ENCODE measurements at regions not wholly inside any gene's neighbourhood (a gene's known extent, or its start where the extent isn't known, plus 50 kb on each side); places are given as distances from the start of the nearest gene placed in this dataset.

- Histone ChIP-seq H3K27ac (ENCODE audit: low read depth, low read length) (no peak overlapping the region), H3K4me1 (ENCODE audit: insufficient read depth, low read length) (no peaks in the 10 kb centered on the region), H3K36me3 (ENCODE audit: insufficient read depth, low read length) (no peaks in the 10 kb centered on the region), H3K9ac (ENCODE audit: low read length) (no peak overlapping the region), H3K79me2 (ENCODE audit: insufficient read depth, low read length) (no peaks in the 10 kb centered on the region), H2AFZ (ENCODE audit: low read depth, low read length) (no peak overlapping the region), H4K20me1 (ENCODE audit: insufficient read depth, low read length) (no peaks in the 10 kb centered on the region), H3K9me3 (ENCODE audit: insufficient read depth, low read depth, low read length) (no peaks in the 10 kb centered on the region), H3K27me3 (ENCODE audit: insufficient read depth, low read length) (no peaks in the 10 kb centered on the region), H3K4me2 (ENCODE audit: low read length) (no peak overlapping the region), H3K4me3 (ENCODE audit: insufficient read depth, low read depth, low read length) (no peak overlapping the region)
- TF ChIP-seq, protein P1, sequence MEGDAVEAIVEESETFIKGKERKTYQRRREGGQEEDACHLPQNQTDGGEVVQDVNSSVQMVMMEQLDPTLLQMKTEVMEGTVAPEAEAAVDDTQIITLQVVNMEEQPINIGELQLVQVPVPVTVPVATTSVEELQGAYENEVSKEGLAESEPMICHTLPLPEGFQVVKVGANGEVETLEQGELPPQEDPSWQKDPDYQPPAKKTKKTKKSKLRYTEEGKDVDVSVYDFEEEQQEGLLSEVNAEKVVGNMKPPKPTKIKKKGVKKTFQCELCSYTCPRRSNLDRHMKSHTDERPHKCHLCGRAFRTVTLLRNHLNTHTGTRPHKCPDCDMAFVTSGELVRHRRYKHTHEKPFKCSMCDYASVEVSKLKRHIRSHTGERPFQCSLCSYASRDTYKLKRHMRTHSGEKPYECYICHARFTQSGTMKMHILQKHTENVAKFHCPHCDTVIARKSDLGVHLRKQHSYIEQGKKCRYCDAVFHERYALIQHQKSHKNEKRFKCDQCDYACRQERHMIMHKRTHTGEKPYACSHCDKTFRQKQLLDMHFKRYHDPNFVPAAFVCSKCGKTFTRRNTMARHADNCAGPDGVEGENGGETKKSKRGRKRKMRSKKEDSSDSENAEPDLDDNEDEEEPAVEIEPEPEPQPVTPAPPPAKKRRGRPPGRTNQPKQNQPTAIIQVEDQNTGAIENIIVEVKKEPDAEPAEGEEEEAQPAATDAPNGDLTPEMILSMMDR (IDR thresholded peaks at IDR 0.05; ENCODE audit: insufficient read depth, low read depth, low read length): no peak
- TF ChIP-seq EZH2 (IDR thresholded peaks at IDR 0.05; ENCODE audit: insufficient read depth, low read length): no peak
- H3K4me1 Mint-ChIP-seq (ENCODE audit: low read depth, unreplicated experiment): no peaks in the 10 kb centered on the region
- FAIRE-seq: no peak
- H3K36me3 Mint-ChIP-seq (ENCODE audit: low read depth, unreplicated experiment): no peaks in the 10 kb centered on the region
- no peaks in the 10 kb centered on the region for H3K9me3 Mint-ChIP-seq (ENCODE audit: unreplicated experiment)
- H3K27ac Mint-ChIP-seq (ENCODE audit: unreplicated experiment): no peak overlapping the region
- H3K4me3 Mint-ChIP-seq (ENCODE audit: unreplicated experiment): no peak overlapping the region
- no peak for DNase-seq (ENCODE audit: low read depth)
- H3K27me3 Mint-ChIP-seq (ENCODE audit: low read depth, unreplicated experiment): peaks cover 8% of the 10 kb centered on the region
Observed at GRCh38 chr15:29990035-29990434, 92.7 kb upstream of the GOLGA8J start.

DNA sequence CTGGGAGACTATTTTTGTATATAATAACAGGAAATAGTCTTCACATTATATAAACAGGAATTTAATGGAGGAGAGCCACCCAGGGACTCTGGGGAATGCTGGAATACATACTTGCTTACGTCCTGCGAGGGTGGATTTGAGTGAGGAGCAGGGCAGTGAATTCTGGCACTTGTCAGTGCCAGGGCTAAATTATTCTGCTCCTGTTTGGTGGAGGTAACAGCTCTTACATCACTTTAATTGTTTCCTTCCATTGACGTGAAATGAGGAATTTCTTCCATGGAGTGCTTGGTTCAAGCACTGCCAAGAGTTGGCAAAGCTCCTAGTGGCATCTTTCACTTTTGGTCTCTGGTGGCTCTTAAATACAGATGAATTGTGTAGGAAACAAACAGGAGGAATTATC, 94.1 kb upstream of the GOLGA8J start:
- H3K27ac Mint-ChIP-seq (ENCODE audit: unreplicated experiment): no peak overlapping the region
- no peak overlapping the region for H2AFZ ChIP-seq (ENCODE audit: low read depth, low read length)
- no peaks in the 10 kb centered on the region for H4K20me1 ChIP-seq (ENCODE audit: insufficient read depth, low read length)
- no peaks in the 10 kb centered on the region for H3K36me3 Mint-ChIP-seq (ENCODE audit: low read depth, unreplicated experiment)
- H3K36me3 ChIP-seq (ENCODE audit: insufficient read depth, low read length): no peaks in the 10 kb centered on the region
- no peaks in the 10 kb centered on the region for H3K4me1 ChIP-seq (ENCODE audit: insufficient read depth, low read length)
- peaks cover 5% of the 10 kb centered on the region for H3K27me3 Mint-ChIP-seq (ENCODE audit: low read depth, unreplicated experiment)
- H3K9ac ChIP-seq (ENCODE audit: low read length): no peak overlapping the region
- TF ChIP-seq, protein P1 (IDR thresholded peaks at IDR 0.05; ENCODE audit: insufficient read depth, low read depth, low read length): no peak
- no peak overlapping the region for H3K27ac ChIP-seq (ENCODE audit: low read depth, low read length)
- H3K27me3 ChIP-seq (ENCODE audit: insufficient read depth, low read length): no peaks in the 10 kb centered on the region
- no peaks in the 10 kb centered on the region for H3K9me3 ChIP-seq (ENCODE audit: insufficient read depth, low read depth, low read length)
- no peaks in the 10 kb centered on the region for H3K4me1 Mint-ChIP-seq (ENCODE audit: low read depth, unreplicated experiment)
- FAIRE-seq: no peak
- peak overlapping the region; percentile 1 for H3K4me2 ChIP-seq (ENCODE audit: low read length)
- no peaks in the 10 kb centered on the region for H3K9me3 Mint-ChIP-seq (ENCODE audit: unreplicated experiment)
- DNase-seq (ENCODE audit: low read depth): peak; percentile 19
- H3K4me3 ChIP-seq (ENCODE audit: insufficient read depth, low read depth, low read length): no peak overlapping the region
- no peaks in the 10 kb centered on the region for H3K79me2 ChIP-seq (ENCODE audit: insufficient read depth, low read length)
- H3K4me3 Mint-ChIP-seq (ENCODE audit: unreplicated experiment): no peak overlapping the region

- no peak overlapping the region for H3K4me3 Mint-ChIP-seq (ENCODE audit: unreplicated experiment)
- H3K27me3 Mint-ChIP-seq (ENCODE audit: low read depth, unreplicated experiment): peaks cover 3% of the 10 kb centered on the region
- no peak overlapping the region for H3K9ac ChIP-seq (ENCODE audit: low read length)
- no peaks in the 10 kb centered on the region for H3K36me3 ChIP-seq (ENCODE audit: insufficient read depth, low read length)
- H3K9me3 ChIP-seq (ENCODE audit: insufficient read depth, low read depth, low read length): no peaks in the 10 kb centered on the region
- no peak overlapping the region for H2AFZ ChIP-seq (ENCODE audit: low read depth, low read length)
- H3K4me2 ChIP-seq (ENCODE audit: low read length): no peak overlapping the region
- DNase-seq (ENCODE audit: low read depth) (peak; percentile 6), FAIRE-seq (no peak)
- H3K27ac ChIP-seq (ENCODE audit: low read depth, low read length): no peak overlapping the region
- H3K9me3 Mint-ChIP-seq (ENCODE audit: unreplicated experiment): no peaks in the 10 kb centered on the region
- no peak overlapping the region for H3K27ac Mint-ChIP-seq (ENCODE audit: unreplicated experiment)
- TF ChIP-seq, protein P1 (IDR thresholded peaks at IDR 0.05; ENCODE audit: insufficient read depth, low read depth, low read length): no peak
- TF ChIP-seq EZH2 (IDR thresholded peaks at IDR 0.05; ENCODE audit: insufficient read depth, low read length): no peak
- H3K36me3 Mint-ChIP-seq (ENCODE audit: low read depth, unreplicated experiment): no peaks in the 10 kb centered on the region
- no peak overlapping the region for H3K4me3 ChIP-seq (ENCODE audit: insufficient read depth, low read depth, low read length)
- peaks cover 4% of the 10 kb centered on the region for H3K4me1 Mint-ChIP-seq (ENCODE audit: low read depth, unreplicated experiment)
- no peaks in the 10 kb centered on the region for H3K27me3 ChIP-seq (ENCODE audit: insufficient read depth, low read length)
- no peaks in the 10 kb centered on the region for H3K79me2 ChIP-seq (ENCODE audit: insufficient read depth, low read length)
- H3K4me1 ChIP-seq (ENCODE audit: insufficient read depth, low read length): no peaks in the 10 kb centered on the region
- no peaks in the 10 kb centered on the region for H4K20me1 ChIP-seq (ENCODE audit: insufficient read depth, low read length)
Observed at GRCh38 chr15:29986946-29987345, 95.8 kb upstream of the GOLGA8J start.

All from astrocyte (in vitro differentiated cells and primary cell).